ENCODE measurements at regions not wholly inside any gene's neighbourhood (a gene's known extent, or its start where the extent isn't known, plus 50 kb on each side); places are given as distances from the start of the nearest gene placed in this dataset.
"Not testable (repeated sequence)": the region's sequence is repeated elsewhere in the genome, so short reads cannot be mapped to it uniquely, and the experiment has no call there.

DNA sequence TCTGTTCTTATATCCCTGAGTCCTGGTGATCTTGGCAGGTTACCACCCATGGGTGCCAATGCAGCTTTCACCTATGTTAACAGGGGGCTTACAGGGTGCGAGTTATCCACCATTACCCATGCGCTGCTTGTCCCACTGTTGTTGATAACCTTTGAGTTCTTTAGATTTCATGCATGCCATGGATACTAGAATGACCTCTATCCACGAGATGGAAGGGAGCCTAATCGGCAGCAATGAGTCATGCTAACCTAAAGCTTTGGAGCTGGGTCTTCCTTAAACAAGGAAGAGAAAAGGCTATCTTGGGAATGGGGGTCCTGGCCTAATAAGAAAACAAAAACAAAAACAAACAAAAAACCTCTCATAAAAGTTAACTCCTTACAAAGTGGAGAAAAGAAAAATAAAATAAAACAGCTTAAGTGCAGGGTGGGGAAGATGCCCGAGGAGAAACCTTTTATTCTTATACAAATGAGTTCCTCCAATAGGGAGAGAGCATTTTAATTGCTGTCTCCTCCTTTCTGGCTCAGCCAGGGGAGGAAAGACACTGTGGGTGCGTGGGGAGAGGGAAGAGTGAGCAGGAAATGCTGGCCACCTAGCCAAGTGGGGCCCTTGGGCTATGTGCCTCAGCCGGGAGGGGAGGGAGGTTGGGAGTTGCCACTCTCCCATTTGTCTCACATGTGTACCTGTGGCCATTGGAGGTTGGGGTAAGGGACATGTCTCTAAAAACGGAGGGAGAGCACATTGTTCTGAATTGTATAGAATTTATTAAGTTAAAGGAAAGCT, 571.7 kb upstream of the TPTE start:
- not testable (repeated sequence) for H3K9ac ChIP-seq; H3K4me2 ChIP-seq; H3K36me3 ChIP-seq; H3K4me3 ChIP-seq; H3K27me3 ChIP-seq; H3K4me1 ChIP-seq; H3K27ac ChIP-seq; H3K9me3 ChIP-seq (replicated peaks in 1 of 11); H4K20me1 ChIP-seq

DNA sequence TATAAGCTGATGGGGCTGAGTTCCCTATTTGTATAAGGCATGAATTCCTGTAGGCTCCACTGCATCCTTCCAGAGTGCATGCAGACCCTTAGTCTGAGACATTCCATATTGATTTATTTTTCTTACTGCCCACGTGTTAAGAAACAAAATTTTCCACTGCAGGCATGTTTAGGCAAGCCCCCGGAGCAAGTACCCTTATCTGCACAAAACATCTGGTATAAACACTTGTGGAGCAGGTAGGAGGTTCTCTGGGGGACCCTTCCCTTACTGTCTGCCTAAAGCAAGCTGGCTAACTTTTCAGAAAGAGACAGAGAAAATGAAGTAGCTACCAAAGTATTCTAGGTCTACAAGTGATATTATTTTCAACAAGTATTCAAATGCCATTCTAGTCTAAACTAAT, 571.0 kb upstream of the TPTE start:
- not testable (repeated sequence) for H3K27ac ChIP-seq; H3K27me3 ChIP-seq; H3K36me3 ChIP-seq; H3K9me3 ChIP-seq (replicated peaks in 1 of 11); H3K4me3 ChIP-seq; H4K20me1 ChIP-seq; H3K9ac ChIP-seq; H3K4me1 ChIP-seq; H3K4me2 ChIP-seq

DNA sequence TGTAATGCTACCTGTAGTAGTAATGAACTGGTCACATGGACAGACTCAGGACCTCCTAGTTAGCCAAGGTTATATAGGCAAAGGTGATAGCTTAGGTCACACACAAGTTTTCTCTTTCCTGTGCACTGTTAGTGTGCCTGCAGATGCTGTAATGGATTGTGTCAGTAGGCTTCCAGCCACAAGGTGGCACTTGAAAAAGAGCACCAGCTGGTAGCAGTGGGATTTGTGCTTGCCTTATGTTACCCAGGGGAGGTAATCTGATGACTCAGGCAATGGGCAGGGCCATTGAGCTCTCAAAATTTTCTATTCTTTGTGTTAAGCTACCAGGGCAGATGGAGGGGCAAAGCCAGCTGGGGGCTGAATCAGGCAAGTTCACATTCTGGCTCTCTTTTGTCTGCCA, 562.6 kb upstream of the TPTE start:
- not testable (repeated sequence) for H4K20me1 ChIP-seq; H3K27ac ChIP-seq; H3K4me2 ChIP-seq; H3K9me3 ChIP-seq (replicated peaks in 1 of 11); H3K36me3 ChIP-seq; H3K27me3 ChIP-seq; H3K4me3 ChIP-seq; H3K4me1 ChIP-seq; H3K9ac ChIP-seq

DNA sequence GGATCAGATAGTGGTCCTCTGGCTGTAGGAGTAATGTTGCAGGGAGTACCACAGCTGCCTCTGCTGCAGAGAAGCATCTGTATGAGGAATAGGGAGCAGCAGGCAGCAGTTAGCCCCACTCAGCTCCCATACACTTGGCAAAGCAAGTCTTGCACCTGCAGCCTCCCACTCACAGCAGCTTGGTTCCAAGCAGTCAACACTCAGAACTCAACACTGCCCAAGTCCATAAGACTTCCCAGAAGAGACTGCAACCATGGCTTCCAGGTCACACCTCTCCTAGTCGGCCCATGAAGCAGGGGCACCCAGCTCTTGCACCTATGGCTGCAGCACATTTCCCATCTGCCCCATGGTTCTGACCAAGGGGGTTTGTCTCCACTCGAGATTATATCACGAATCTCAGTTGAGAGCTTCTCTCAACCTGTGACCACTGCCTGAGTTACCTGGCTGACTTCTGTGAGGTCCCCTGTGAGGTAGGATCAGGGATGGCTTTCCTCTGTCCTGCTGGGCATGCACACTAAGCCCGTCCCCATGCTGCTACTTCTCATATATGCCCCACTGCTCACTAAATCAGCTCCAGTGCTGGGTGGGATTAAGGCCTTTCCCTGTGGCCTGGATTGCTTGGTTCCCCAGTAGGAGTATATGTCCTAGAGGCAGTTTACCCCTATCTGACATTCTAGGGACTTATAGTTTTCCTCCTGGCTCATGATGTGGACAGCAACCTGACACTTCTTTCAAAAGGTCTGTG, 562.0 kb upstream of the TPTE start:
- not testable (repeated sequence) for H3K4me2 ChIP-seq; H4K20me1 ChIP-seq; H3K9me3 ChIP-seq (replicated peaks in 1 of 11); H3K27ac ChIP-seq; H3K9ac ChIP-seq; H3K27me3 ChIP-seq; H3K4me1 ChIP-seq; H3K4me3 ChIP-seq; H3K36me3 ChIP-seq

DNA sequence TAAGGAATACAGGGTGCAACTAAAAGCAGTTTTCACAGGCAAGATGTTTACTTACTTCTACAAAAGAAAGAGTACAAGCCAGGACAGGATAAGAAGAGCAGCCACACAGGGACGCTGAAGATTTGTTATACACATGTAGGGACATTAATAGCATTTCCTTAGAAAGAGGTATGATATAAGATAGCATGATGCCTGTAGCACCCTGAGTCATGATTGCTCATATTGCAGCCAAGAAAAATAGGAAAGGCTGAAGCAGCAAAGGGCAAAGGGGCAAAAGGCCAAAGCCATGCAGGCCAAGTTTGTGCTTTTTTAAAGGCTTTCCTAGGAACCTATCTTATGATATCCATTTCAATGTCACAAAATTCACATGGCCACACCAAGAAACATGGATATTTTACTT, 552.0 kb upstream of the TPTE start:
- H3K9me3 ChIP-seq (replicated peaks in 1 of 11): peaks cover 8 to 12% (median 11%) of the 10 kb centered on the region in 11 experiments; a peak in 21 of 22 replicates
- H3K27ac ChIP-seq: not testable (repeated sequence)

DNA sequence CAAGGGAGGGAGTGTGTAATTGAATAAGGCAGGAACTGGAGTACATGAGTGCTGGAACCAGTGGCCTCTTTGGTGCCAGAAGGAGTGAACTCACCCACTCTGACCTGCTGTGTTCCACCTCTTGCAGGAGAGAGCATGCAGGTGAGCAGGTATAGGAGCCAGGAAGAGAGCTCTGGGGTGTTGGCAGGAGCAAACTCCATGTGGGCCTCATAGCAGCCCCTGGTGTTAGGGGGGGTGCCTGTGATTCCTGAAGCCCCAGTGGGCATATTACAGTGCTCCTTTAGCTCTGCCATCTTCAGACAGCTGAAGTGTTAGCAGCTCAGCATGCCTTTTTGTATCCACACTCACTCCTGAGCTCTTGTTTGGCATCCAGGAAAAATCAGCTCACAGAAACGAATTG, 549.4 kb upstream of the TPTE start:
- not testable (repeated sequence) for H3K36me3 ChIP-seq, H3K27me3 ChIP-seq, H3K4me1 ChIP-seq, H4K20me1 ChIP-seq, H3K9ac ChIP-seq, H3K4me3 ChIP-seq, H3K27ac ChIP-seq, H3K4me2 ChIP-seq
- peaks cover 8 to 12% (median 11%) of the 10 kb centered on the region in 11 experiments; a peak in 21 of 22 replicates for H3K9me3 ChIP-seq (replicated peaks in 1 of 11)

More for the DNA sequence above, 552.0 kb upstream of the TPTE start:
- H3K9ac ChIP-seq, H3K4me1 ChIP-seq, H3K27me3 ChIP-seq, H4K20me1 ChIP-seq, H3K4me2 ChIP-seq, H3K4me3 ChIP-seq, H3K36me3 ChIP-seq: not testable (repeated sequence)

DNA sequence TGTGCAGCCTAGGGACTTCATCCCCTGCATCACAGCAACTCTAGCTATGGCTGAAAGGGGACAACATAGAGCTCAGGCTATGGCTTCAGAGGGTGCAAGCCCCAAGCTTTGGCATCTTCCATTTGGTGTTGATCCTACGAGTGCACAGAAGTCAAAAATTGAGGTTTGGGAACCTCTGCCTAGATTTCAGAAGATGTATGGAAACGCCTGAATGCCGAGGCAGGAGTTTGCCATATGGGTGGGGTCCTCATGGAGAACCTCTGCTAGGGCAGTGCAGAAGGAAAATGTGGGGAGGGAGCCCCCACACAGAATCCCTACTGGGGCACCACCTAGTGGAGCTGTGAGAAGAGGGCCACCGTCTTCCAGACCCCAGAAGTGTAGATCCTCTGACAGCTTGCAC, 543.0 kb upstream of the TPTE start:
- H4K20me1 ChIP-seq; H3K9ac ChIP-seq; H3K4me2 ChIP-seq; H3K4me1 ChIP-seq; H3K9me3 ChIP-seq (replicated peaks in 1 of 11); H3K36me3 ChIP-seq; H3K4me3 ChIP-seq; H3K27ac ChIP-seq; H3K27me3 ChIP-seq: not testable (repeated sequence)

DNA sequence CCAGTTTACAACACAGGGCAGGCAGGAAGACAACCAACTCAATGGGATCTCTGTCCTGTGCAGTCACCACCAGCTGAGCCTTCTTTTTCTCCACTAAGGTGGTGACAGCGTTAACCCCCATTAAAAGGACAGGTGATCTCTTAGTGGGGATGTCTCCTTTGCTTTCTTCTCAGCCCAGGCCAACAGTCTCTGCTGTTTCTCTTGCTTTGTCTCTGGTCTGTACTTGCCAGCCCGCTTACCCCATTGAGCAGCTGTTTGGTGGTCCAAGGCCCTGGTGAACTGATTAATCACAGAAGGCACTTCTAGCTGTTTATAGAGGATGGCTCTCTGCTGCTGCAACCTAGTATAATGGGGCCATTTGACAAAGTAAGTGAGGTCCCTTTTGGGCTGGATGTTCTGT, 523.9 kb upstream of the TPTE start:
- H3K36me3 ChIP-seq; H3K9me3 ChIP-seq (replicated peaks in 1 of 11); H3K4me2 ChIP-seq; H3K4me3 ChIP-seq; H3K27ac ChIP-seq; H3K27me3 ChIP-seq; H4K20me1 ChIP-seq; H3K9ac ChIP-seq; H3K4me1 ChIP-seq: not testable (repeated sequence)

DNA sequence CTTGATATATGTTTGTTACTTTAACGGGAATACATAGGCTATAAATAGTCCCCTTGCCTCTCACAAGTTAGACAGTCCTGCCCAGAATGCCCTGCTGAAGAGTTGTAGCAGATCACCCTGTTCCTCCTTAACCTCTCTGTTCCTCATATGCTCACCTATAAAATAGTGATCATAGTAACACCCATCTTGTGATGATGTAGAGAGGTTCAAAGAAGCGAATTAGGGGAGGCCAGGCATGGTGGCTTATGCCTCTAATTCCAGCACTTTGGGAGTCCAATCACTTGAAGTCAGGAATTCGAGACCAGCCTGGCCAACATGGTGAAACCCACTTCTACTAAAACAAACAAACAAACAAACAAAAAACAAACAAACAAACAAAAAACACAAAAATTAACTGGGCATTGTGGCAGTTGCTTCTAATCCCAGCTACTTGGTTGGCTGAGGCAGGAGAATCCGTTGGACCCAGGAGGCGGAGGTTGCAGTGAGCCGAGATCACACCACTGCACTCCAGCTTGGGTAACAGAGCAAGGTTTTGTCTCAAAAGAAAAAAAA, 518.5 kb upstream of the TPTE start:
- H3K27ac ChIP-seq; H4K20me1 ChIP-seq; H3K9me3 ChIP-seq (replicated peaks in 1 of 11); H3K9ac ChIP-seq; H3K4me2 ChIP-seq; H3K27me3 ChIP-seq; H3K36me3 ChIP-seq; H3K4me3 ChIP-seq; H3K4me1 ChIP-seq: not testable (repeated sequence)

DNA sequence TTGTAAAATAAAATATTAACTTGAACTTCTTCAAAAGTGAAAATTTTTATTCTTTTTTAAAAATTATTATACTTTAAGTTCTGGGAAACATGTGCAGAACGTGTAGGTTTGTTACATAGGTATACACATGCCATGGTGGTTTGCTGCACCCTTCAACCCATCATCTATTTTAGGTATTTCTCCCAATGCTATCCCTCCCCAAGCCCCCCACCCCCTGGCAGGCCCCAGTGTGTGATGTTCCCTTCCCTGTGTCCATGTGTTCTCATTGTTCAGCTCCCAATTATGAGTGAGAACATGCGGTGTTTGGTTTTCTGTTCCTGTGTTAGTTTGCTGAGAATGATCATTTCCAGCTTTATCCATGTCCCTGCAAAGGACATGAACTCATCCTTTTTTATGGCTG, 515.6 kb upstream of the TPTE start:
- H3K9ac ChIP-seq; H3K4me3 ChIP-seq; H3K27me3 ChIP-seq; H3K4me2 ChIP-seq; H3K36me3 ChIP-seq; H4K20me1 ChIP-seq; H3K27ac ChIP-seq; H3K4me1 ChIP-seq; H3K9me3 ChIP-seq (replicated peaks in 1 of 11): not testable (repeated sequence)

DNA sequence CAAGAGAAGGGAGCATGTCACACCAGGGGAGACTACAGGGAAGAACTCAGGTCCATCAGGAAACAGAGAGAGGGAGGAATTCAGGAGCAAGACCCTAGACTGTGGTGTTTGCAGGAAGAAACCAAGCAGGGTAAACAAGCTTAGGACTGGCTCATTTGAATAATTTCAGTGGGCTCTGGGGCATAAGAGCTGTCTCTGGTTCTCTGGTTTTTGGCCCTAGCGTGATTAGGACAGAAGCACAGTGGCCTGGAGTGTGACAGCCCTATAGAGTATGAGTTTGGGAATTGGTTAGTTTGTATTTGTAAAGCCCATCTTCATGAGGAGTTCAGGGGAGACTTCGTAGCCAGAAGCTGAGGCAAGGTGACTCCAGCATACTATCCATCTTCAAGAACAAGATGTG, 504.4 kb upstream of the TPTE start:
- H3K4me3 ChIP-seq; H3K27ac ChIP-seq; H3K9me3 ChIP-seq (replicated peaks in 1 of 11); H3K9ac ChIP-seq; H3K4me1 ChIP-seq; H3K4me2 ChIP-seq; H4K20me1 ChIP-seq; H3K27me3 ChIP-seq; H3K36me3 ChIP-seq: not testable (repeated sequence)

DNA sequence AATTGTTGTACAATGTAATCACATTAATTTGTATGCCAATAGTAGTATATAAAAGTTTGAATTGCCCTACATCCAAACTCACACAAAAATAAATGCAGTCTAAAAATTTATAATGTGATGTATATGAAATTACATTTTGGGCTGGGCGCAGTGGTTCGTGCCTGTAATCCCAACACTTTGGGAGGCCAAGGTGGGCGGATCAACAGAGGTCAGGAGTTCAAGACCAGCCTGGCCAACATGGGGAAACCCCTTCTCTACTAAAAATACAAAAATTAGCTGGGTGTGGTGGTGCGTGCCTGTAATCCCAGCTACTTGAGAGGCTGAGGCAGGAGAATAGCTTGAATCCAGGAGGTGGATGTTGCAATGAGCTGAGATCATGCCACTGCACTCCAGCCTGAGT, 503.6 kb upstream of the TPTE start:
- not testable (repeated sequence) for H3K4me1 ChIP-seq; H4K20me1 ChIP-seq; H3K9me3 ChIP-seq (replicated peaks in 1 of 11); H3K9ac ChIP-seq; H3K27ac ChIP-seq; H3K27me3 ChIP-seq; H3K4me2 ChIP-seq; H3K4me3 ChIP-seq; H3K36me3 ChIP-seq

DNA sequence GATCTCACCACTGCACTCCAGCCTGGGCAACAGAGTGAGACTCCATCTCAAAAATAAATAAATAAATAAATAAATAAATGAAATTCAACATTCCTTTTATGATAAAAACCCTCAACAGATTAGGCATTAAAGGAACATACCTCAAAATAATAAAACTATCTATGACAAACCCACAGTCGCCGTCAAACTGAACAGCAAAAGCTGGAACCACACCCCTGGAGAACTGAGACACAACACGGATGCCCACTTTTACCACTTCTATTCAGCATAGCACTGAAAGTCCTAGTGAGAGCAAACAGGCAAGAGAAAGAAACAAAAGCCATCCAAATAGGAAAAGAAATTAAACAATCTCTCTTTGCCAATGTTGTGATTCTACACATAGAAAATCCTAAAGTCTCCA, 499.9 kb upstream of the TPTE start:
- not testable (repeated sequence) for H3K4me3 ChIP-seq; H3K9me3 ChIP-seq (replicated peaks in 1 of 11); H3K27me3 ChIP-seq; H3K36me3 ChIP-seq; H3K27ac ChIP-seq; H4K20me1 ChIP-seq; H3K4me2 ChIP-seq; H3K4me1 ChIP-seq; H3K9ac ChIP-seq

DNA sequence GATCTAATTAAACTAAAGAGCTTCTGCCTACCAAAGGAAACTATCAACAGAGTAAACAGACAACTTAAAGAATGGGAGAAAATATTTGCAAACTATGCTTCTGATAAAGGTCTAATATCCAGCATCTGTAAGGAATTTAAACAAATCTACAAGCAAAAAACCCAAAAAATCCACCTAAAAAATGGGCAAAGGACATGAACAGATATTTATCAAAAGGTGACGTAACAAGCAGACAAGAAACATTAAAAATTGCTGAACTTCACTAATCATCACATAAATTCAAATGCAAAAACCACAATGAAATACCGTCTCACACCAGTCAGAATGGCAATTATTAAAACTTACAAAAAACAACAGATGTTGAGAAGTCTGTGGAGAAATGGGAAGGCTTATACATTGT, 498.6 kb upstream of the TPTE start:
- not testable (repeated sequence) for H3K4me1 ChIP-seq; H3K9ac ChIP-seq; H3K9me3 ChIP-seq (replicated peaks in 1 of 11); H3K36me3 ChIP-seq; H3K4me3 ChIP-seq; H3K4me2 ChIP-seq; H3K27ac ChIP-seq; H4K20me1 ChIP-seq; H3K27me3 ChIP-seq
